Natural killer cell treated with Interleukin-12 subunit alpha and Interleukin-12 subunit beta and Interleukin-15 and Interleukin-18, amount 100 ng/mL, for 72 hours (primary cell): ENCODE measurements at regions not wholly inside any gene's neighbourhood (a gene's known extent, or its start where the extent isn't known, plus 50 kb on each side); places are given as distances from the start of the nearest gene placed in this dataset.
A peak's percentile ranks its signal among the peaks of the same experiment; 100 is the strongest.
"Not testable (repeated sequence)": the region's sequence is repeated elsewhere in the genome, so short reads cannot be mapped to it uniquely, and the experiment has no call there.

Source experiments
- ATAC-seq, 2 donors: fragments of 150-1000 bp; cut with Tn5 transposase in 1 of 2; sonication (Bioruptor Pico), chemical (Tn5 transposase) in 1 of 2; 2 replicates each; pipeline ENCODE4 v1.10.0; 2021
- DNase-seq: peaks from one replicate; pipeline ENCODE4 v3.0.0; 2022; ENCODE audit warnings: low spot score
- H3K27ac Mint-ChIP-seq, 2 donors: 1 replicate in 1 of 2; 2 replicates in 1 of 2; pipeline ENCODE4 v1.8.0; 2022; ENCODE audit warnings: mixed read lengths in 2 of 2, mild to moderate bottlenecking in 1 of 2, moderate library complexity in 1 of 2
- H3K27me3 Mint-ChIP-seq, 2 donors: 1 replicate in 1 of 2; 2 replicates in 1 of 2; pipeline ENCODE4 v1.8.0; 2022; ENCODE audit warnings: mixed read lengths in 2 of 2
- H3K36me3 Mint-ChIP-seq: one replicate; pipeline ENCODE4 v1.8.0; 2022; ENCODE audit warnings: mixed read lengths
- H3K4me1 Mint-ChIP-seq, 2 donors: 1 replicate in 1 of 2; 2 replicates in 1 of 2; pipeline ENCODE4 v1.8.0; 2022; ENCODE audit warnings: low read depth in 2 of 2, mixed read lengths in 2 of 2, mild to moderate bottlenecking in 1 of 2
- H3K4me3 Mint-ChIP-seq: one replicate; pipeline ENCODE4 v1.8.0; 2022; ENCODE audit warnings: mixed read lengths
- H3K9me3 Mint-ChIP-seq: 2 replicates; pipeline ENCODE4 v1.8.0; 2022; ENCODE audit warnings: mixed read lengths

DNA sequence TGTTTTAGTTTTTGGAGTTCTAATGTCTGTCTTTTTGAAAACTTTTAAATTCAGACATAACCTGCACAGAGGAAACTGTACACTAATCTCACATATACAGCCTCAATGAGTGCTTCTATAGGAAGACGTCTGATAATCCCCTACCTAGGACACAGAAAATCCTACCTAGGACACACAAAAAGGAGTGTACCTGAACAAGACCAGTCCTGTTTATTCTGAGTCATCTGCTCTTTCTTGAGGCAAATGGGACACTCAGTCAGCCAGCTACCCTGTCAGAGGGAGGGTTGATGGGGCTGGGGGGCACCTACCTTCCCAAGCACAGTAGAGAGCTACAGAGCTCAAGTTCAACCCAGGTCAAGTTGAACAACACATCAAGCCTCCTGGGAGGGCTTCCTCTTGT, 346.6 kb upstream of the NCAM1 start:
- DNase-seq (no peak), ATAC-seq (no peak)
- Mint-ChIP-seq H3K9me3 (no peaks in the 10 kb centered on the region), H3K4me3 (no peak overlapping the region), H3K27ac (no peak overlapping the region), H3K27me3 (peaks cover 32 to 36% of the 10 kb centered on the region in 2 donors), H3K36me3 (no peaks in the 10 kb centered on the region), H3K4me1 (no peaks in the 10 kb centered on the region)

DNA sequence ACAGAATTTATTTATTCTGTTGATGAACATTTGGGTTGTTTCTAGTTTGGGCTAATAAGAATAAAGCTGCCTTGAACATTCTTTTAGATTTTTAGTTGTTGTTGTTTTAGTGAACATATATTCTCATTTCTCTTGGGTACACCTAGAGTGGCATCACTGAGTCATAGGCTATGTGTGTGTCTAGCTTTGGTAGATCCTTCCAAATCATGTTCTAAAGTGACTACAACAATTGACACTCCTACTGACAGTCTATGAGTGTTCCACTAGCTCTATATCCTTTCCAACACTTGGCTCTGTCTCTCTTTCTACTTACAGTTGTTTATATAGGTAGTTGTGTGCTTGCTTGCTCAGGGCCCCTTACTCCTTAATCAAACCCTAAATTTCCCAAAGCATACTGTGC, 346.0 kb upstream of the NCAM1 start:
- DNase-seq (no peak), ATAC-seq (no peak)
- H3K4me3 Mint-ChIP-seq = no peak overlapping the region
- H3K36me3 Mint-ChIP-seq = no peaks in the 10 kb centered on the region
- no peaks in the 10 kb centered on the region for H3K4me1 Mint-ChIP-seq
- no peak overlapping the region for H3K27ac Mint-ChIP-seq
- H3K9me3 Mint-ChIP-seq = no peaks in the 10 kb centered on the region
- peaks cover 28 to 30% of the 10 kb centered on the region in 2 donors for H3K27me3 Mint-ChIP-seq

DNA sequence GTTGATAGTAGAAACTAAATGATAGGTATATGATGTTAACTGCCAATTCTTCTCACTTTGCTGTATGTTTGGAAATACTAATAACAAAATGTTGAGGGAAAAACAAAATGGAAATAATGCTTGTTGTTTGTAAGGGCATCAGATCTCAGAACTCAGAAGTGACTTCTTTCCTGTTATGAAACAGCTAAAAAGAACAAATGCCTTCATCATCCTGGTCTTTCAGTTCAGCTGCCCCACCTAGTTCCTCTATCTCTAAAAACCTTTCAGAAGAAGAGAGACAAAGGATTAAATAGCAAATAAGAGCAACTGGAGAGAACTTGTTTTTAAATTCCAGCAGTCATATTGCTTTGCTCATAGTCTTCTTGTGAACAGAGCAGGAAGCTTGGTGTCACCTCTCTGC, 345.3 kb upstream of the NCAM1 start:
- ATAC-seq = no peak
- Mint-ChIP-seq H3K27ac (no peak overlapping the region), H3K27me3 (peaks cover 25 to 28% of the 10 kb centered on the region in 2 donors), H3K9me3 (no peaks in the 10 kb centered on the region), H3K36me3 (no peaks in the 10 kb centered on the region), H3K4me1 (no peaks in the 10 kb centered on the region), H3K4me3 (no peak overlapping the region)
- DNase-seq = no peak

DNA sequence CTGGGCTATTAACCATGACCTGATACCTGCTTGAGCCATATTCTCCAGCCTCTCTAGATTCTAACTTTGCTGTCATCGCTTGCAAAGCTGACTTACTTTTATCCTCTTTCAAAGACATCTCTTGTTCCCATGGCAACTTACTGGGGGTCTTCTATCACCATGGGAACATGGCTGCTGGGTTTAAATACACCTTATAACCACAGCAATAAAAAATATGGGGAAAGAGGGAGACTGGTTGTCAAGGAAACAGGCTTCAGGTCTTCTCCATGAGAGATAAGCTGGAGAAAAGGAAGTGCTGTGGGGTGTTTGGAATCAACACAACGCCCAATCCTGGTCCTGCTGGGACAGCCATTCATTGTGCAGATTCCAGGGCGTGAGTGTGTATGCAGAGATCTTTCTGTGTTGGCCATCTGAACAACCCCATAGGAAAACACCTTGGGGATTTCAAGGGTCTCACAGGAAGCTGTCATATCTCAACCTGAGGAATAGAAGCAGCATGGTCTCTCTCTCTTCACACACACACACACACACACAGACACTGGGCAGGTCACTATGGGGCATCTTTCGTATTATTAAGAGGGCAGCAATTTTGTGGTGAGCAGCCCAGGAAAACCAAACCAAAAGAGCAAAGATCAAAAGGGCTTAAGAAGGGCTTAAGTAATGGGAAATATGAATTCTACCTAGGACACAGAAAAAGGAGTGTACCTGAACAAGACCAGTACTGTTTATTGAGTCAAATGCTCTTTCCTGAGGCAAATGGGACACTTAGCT, 344.7 kb upstream of the NCAM1 start:
- DNase-seq (no peak), ATAC-seq (no peak)
- Mint-ChIP-seq H3K4me1 (no peaks in the 10 kb centered on the region), H3K9me3 (no peaks in the 10 kb centered on the region), H3K27ac (no peak overlapping the region), H3K4me3 (no peak overlapping the region), H3K36me3 (no peaks in the 10 kb centered on the region), H3K27me3 (peaks cover 25 to 29% of the 10 kb centered on the region in 2 donors)

DNA sequence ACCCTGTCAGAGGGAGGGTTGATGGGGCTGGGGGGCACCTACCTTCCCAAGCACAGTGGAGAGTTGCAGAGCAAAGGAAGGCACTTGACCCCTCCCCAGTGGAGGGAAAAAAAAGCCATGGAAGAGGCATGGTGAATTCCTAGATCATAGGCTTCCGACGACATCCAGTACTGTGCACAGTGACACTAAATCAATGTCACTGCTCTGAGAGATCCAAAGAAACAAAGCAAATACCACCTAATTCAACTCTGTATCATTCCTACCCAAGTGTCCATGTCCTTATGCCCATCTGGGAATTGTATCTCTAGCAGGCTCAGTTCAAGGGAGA, 344.2 kb upstream of the NCAM1 start:
- Mint-ChIP-seq H3K4me1 (no peaks in the 10 kb centered on the region), H3K36me3 (no peaks in the 10 kb centered on the region), H3K9me3 (no peaks in the 10 kb centered on the region), H3K27me3 (peaks cover 29 to 32% of the 10 kb centered on the region in 2 donors), H3K4me3 (no peak overlapping the region), H3K27ac (no peak overlapping the region)
- DNase-seq = no peak
- ATAC-seq = no peak

DNA sequence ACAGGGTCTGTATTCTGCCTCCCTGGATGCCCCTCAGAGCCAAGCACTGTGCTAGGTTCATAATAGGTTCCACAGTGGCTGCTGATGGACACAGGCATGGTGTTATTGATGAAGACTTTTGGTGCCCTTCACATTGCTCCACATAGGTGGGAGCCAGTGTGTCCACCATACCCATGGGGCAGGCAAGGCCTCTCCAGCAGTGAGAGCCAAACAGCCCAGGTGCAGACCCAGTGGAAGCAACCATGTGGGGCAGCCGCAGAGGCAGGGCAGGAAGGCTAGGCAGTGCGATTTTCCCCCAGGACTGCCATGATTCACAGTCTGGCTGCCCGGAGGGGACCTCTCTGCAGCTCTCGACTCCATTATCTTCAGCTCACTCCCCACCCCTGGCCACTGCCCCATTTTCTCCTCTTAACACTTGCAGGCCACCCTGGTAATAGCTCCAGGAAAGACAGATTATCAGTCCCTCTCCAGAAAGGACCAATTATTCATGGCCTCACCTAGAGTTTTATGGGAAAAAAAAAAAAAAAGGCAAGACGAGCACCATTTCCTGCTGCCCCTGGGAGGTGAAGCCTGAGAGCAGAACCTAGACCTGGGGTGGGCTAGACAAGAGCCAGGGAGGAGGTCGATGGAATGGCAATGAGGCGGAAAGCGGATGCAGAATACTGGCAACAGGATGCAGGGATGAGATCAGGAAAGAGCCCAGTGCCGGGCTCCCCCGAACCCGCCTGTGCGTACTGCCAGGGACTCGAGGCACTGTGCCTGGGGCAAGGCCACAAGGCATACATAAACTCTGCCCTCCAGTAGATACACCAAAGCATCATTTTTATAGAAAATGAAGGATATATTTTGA, 343.0 kb upstream of the NCAM1 start:
- peak in 1 of 2 donors; percentile 31 for ATAC-seq
- no peaks in the 10 kb centered on the region for H3K36me3 Mint-ChIP-seq
- H3K9me3 Mint-ChIP-seq = no peaks in the 10 kb centered on the region
- H3K27ac Mint-ChIP-seq = no peak overlapping the region
- H3K27me3 Mint-ChIP-seq = peaks cover 33% of the 10 kb centered on the region in 2 donors
- DNase-seq = no peak
- no peak overlapping the region for H3K4me3 Mint-ChIP-seq
- H3K4me1 Mint-ChIP-seq = no peaks in the 10 kb centered on the region

DNA sequence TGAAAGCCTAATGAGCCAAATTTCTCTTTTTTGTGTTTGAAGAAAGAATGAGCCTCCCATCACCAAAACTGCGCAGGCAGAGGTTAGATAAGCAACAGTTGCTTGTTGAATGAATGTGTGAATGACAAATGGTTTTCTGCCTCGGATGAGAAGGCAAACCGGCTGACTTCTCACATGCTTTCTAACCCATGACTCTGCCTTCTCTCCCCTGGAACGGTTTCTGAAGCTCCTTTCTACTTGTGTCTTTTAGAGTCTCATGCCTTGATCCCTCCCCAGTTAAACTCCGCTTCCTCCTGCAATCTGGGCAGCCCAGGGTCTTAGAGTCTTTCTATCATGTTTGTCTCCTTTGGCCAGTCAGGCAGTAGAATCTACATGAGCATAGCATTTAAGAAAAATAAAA, 342.1 kb upstream of the NCAM1 start:
- no peaks in the 10 kb centered on the region for H3K36me3 Mint-ChIP-seq
- no peak overlapping the region for H3K4me3 Mint-ChIP-seq
- peaks cover 32 to 33% of the 10 kb centered on the region in 2 donors for H3K27me3 Mint-ChIP-seq
- no peaks in the 10 kb centered on the region for H3K9me3 Mint-ChIP-seq
- no peaks in the 10 kb centered on the region for H3K4me1 Mint-ChIP-seq
- ATAC-seq (no peak), DNase-seq (no peak)
- no peak overlapping the region for H3K27ac Mint-ChIP-seq

DNA sequence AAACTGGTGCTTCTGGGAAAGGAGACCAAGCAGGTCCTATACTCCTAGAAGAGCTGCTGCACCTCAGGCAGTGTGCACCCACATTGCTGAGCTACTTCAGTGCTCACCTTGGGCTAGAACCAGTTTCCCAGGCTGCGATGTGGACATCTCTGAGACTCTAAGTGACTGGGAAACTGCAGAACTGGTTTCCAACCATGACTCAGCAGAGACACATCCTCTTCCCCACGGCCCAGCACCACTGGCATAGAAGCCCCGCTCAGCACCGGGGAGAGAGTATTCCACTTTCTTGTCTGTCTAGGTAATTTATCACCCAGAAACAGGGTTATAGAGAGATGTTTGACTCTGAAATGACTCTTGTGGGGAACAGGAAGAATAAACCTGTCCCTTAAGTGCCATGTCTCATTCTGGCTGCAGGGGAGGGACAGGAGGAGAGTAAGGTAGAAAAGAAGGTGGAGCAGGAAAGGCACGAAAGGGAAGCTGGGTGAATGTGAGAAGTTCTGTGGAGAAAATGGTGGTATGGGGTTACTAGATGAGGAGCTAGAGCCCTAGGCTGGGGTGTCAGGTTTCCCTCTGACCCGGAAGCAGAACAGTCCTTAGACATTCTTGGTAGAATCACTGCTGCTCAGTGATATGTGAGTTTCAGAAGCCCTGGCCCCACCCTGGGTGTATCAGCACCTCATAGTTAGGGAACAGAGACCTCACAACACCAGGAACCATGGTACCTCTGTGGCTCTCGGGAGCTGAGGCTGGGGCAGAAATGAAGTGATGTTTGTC, 340.4 kb upstream of the NCAM1 start:
- no peak overlapping the region for H3K4me3 Mint-ChIP-seq
- H3K36me3 Mint-ChIP-seq = no peaks in the 10 kb centered on the region
- DNase-seq (no peak), ATAC-seq (peak in 1 of 2 donors; percentile 22)
- H3K9me3 Mint-ChIP-seq = no peaks in the 10 kb centered on the region
- H3K27ac Mint-ChIP-seq = no peak overlapping the region
- H3K27me3 Mint-ChIP-seq = peaks cover 15 to 27% of the 10 kb centered on the region in 2 donors
- no peaks in the 10 kb centered on the region for H3K4me1 Mint-ChIP-seq

DNA sequence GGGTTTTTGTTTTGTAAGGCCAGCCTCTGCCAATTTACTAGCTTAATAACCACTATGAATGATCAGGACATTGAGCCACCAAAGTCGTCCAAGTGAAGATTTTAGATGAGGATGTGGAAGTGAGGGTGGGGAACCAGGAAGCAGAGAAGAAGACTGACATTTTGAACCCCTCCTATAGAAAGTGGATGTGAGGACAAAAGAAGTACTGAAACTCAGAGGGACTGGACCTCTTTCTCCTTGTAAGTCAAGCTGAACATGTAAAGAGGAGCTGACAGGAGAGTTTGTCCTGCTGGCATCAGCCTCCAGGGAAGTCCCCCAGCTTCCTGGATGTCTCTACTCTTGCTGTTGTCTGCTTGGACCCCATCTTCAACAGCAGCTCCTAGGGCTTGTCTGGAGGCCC, 338.2 kb upstream of the NCAM1 start:
- H3K4me3 Mint-ChIP-seq = no peak overlapping the region
- H3K27me3 Mint-ChIP-seq = peaks cover 25% of the 10 kb centered on the region in 2 donors
- DNase-seq (no peak), ATAC-seq (no peak)
- no peaks in the 10 kb centered on the region for H3K9me3 Mint-ChIP-seq
- no peak overlapping the region for H3K27ac Mint-ChIP-seq
- H3K36me3 Mint-ChIP-seq = no peaks in the 10 kb centered on the region
- H3K4me1 Mint-ChIP-seq = peaks cover 0 to 6% of the 10 kb centered on the region in 2 donors

DNA sequence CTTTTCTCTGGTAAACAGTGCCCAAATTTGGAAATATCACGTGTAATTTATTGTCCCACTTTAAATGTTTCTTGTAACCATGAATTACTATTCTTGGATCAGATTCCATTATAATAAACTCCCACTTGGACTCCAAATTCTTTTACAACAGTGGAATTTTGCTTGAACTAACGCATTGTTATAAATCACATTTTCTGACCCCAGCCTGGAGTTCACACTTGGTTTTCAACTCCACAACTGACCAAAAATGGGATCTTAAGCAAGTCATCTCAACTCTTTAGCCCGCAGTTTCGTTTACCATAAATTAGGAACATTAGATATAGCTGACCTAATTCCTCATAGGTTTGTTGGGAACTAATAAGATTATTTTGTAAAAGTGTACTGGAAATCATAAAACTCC, 336.8 kb upstream of the NCAM1 start:
- Mint-ChIP-seq H3K4me1 (peaks cover 0 to 6% of the 10 kb centered on the region in 2 donors), H3K27ac (no peak overlapping the region), H3K27me3 (peaks cover 26 to 29% of the 10 kb centered on the region in 2 donors), H3K4me3 (no peak overlapping the region), H3K9me3 (no peaks in the 10 kb centered on the region), H3K36me3 (no peaks in the 10 kb centered on the region)
- no peak for DNase-seq
- no peak for ATAC-seq

DNA sequence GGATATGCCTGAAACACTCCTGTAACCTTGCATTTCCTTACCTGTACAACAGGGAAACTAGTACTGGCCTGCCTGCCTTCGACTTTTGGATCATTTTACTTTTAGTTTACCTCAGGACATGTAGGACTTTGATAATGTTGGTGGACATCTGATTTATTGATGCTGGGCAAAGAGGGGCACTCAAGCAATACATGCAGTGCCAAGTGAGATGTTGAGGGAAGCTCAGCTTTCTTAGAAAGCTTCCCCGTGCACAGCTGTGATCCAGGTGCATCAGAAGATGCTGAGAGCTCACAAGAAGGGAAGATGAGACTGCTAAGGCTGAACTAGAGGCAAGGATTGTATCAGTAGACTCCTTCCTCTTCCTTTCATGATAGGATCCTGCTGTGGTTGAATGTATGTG, 336.2 kb upstream of the NCAM1 start:
- not testable (repeated sequence) for ATAC-seq, H3K9me3 Mint-ChIP-seq, H3K4me3 Mint-ChIP-seq, H3K36me3 Mint-ChIP-seq, H3K27ac Mint-ChIP-seq, DNase-seq, H3K4me1 Mint-ChIP-seq
- H3K27me3 Mint-ChIP-seq = peaks cover 30 to 33% of the 10 kb centered on the region in 2 donors

DNA sequence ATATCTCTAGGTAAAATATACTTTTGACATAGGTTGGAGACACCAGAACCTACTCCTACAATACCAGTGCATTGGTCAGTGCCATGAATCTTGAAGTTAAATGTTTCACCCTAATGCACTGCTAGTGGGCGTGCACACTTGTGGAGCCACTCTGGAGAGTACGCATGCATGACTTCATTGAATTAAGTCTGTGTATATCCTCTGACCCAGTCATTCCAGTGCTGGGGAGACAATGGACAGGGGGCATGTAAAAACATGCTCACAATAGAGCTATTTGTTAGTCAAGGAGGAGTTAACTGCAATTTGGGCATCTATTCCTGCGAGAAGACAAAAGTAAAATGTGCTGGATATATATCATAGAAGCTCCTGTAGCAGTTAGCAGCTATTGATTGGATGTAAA, 335.4 kb upstream of the NCAM1 start:
- Mint-ChIP-seq H3K36me3 (no peaks in the 10 kb centered on the region), H3K27me3 (peaks cover 34 to 41% of the 10 kb centered on the region in 2 donors)

DNA sequence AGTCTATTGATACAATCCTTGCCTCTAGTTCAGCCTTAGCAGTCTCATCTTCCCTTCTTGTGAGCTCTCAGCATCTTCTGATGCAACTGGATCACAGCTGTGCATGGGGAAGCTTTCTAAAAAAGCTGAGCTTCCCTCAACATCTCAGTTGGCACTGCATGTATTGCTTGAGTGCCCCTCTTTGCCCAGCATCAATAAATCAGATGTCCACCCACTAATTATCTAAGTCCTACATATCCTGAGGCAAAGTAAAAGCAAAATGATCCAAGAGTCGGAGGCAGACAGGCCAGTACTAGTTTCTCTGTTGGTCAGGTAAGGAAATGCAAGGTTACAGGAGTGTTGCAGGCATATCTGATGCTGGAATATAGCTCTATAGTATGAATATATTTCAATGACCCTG, 334.5 kb upstream of the NCAM1 start:
- H3K9me3 Mint-ChIP-seq = no peaks in the 10 kb centered on the region
- no peak for ATAC-seq
- H3K4me1 Mint-ChIP-seq = peaks cover 0 to 6% of the 10 kb centered on the region in 2 donors
- no peak for DNase-seq
- H3K36me3 Mint-ChIP-seq = no peaks in the 10 kb centered on the region
- peaks cover 36 to 50% of the 10 kb centered on the region in 2 donors for H3K27me3 Mint-ChIP-seq
- H3K4me3 Mint-ChIP-seq = no peak overlapping the region
- H3K27ac Mint-ChIP-seq = no peak overlapping the region

More for the DNA sequence above, 335.4 kb upstream of the NCAM1 start:
- Mint-ChIP-seq H3K27ac (no peak overlapping the region), H3K4me1 (peaks cover 0 to 6% of the 10 kb centered on the region in 2 donors), H3K4me3 (no peak overlapping the region), H3K9me3 (no peaks in the 10 kb centered on the region)
- DNase-seq (no peak), ATAC-seq (no peak)
